COLO668 (cell line): ENCODE measurements at regions not wholly inside any gene's neighbourhood (a gene's known extent, or its start where the extent isn't known, plus 50 kb on each side); places are given as distances from the start of the nearest gene placed in this dataset.

ENCODE experiments used
- DNase-seq: peaks from one replicate; lab custom pipeline; 2025; ENCODE audit not compliant: unreplicated experiment; lab: John Stamatoyannopoulos, UW

DNA sequence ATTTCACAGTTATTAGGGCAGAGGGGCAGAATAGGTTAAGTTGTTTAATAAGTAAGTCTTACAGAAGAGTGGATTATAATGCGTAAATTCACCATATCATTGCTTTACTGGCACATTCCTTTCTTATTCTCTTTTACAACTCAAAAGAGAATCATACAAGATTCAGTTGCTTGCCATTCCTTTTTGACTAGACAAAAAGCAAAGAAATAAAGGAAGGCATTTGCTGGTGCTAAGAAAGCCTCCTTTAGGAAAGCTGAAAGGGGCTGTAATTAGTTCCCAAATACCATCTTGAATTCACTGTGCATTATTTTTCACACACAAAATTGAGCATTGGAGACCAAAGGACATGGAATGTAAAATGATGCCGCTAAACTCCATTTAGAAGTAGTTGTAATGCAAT, 499.3 kb downstream of the NXPH1 start:
- DNase-seq: no peak

DNA sequence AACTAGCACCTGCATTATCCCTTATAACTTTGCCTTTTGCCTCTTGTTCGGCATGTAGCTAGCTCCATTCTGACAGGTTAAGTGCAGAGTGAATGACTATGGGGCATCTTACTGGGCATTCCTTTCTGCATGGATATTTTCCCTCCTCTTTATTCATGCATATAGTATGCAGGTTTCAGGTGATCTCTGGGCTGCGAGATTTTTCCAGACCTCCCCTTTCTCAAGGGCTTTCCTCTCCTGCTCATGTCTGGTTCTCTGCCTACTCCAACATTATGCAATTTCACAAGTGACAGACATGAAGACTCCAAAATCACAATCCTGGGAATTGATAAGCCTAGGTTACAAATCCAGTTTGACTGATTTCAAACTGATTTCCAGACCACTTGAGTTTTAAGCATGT, 503.8 kb downstream of the NXPH1 start:
- no peak for DNase-seq

DNA sequence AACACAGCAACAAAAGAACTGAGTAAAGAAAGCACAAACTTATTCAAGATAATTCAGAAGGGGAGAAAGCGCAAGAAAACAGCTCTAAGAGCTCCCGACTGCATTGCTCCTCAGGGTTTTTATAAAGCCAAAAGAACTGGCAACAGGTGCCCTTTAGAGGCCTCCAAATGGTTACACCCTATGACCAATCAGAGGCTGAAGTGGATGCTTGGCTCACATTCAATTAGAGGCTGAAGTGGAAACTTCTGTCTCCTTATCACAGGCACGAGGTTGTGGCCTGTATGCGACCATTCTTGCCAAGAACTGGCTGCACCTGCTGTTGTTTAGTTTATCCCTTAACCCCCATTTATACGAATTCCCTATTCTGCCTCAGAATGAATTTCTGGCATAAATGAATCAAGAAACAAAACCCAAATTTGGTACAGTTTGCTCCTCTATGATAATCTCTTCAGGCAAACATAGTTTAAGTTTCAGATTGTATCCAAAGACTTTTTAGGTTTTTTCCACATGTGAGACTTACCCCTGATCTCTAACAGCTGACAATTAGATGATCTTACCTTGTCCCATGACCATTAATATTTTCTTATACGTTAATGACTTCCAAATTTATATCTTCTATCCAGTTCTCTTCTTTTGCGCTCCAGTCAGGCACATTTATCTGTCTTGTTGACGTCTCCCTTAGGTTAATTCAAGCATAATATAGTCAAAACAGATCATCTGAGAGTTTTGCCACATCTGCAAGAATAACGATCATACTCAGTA, 504.8 kb downstream of the NXPH1 start:
- no peak for DNase-seq

DNA sequence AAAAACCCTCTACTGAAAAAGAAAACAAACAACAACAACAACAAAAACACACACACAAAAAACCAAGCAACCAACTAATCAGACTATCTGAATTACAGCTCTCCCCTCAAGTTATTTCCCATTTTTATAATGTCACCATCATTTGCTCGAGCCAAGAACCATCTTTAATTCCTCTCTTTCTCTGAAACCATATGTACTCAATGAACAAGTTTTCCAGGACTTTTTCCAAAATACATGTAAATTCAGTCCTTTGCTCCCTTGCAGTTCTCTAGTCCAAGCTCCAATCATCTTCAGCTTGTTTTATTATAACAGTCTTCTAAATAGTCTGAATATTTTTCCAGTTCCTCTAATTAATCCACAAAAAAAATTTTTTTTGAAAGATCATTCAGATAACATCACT, 506.0 kb downstream of the NXPH1 start:
- no peak for DNase-seq

DNA sequence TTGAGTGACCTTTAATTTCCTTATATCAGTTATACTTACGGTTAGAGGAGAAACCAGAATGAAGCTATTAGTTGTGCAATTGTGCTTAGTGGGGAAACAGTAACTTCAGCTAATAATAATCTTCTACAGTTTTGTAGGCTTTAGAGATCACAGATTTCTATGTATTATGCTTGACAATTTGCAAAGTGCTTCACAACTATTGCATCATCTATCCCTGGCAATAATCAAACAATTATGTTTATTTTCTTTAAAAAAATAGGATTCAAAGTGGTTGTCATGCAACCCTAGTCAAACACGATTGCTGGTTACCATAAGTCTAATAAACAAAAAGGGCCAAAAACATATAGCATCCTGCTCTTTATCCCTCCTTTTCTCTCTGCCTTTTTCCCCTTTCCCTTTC, 530.3 kb downstream of the NXPH1 start:
- no peak for DNase-seq

DNA sequence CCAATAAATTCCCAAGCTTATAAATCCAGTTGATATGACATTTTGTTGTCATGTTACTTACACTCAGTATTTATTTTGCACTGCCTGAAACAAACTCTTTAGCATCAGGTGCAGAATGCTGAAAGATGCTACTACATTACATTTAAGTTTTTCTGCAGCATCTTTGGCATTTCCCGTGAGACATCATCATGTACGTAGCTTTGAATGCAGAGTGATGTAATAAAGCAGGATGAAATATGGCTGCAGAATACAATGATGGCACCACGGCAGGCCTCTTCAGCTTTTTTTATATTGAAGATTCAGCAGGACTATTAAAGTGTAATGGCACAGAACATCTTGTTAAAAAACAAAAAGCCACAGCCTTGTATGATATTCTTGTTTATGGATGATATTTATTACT, 531.8 kb downstream of the NXPH1 start:
- no peak for DNase-seq

DNA sequence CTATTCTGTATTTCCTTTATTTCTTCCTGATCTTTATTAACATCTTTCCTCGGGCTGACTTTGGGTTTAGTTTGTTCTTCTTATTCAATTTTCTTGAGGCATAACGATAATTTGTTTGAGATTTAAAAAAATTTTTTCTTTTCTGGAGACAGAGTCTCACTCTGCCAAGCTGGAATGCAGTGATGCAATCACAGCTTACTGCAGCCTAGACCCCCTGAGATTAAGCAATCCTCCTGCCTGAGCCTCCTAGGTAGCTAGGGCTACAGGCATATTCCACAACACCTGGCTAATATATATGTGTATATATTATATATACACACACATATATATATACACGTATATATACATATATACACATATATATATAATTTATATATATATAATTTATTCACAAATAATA, 540.2 kb downstream of the NXPH1 start:
- no peak for DNase-seq

DNA sequence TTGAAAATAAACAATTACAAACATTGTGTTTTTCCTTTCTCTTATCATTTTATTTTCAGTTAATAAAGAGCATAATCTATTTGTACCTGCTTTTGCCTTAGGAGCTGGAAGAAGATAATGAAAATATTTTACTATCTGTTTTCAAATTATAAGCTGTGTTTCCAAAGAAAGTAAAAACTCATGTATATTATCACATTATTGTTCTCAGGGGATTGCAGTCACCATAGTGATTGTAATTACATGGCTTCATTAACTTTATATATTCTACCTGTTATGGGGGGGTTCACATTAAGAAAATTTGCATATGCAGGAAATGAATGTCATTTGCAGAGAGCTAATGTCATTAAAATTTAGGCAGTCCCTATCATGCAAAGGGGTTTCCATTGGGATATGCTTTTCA, 542.3 kb downstream of the NXPH1 start:
- DNase-seq: no peak

DNA sequence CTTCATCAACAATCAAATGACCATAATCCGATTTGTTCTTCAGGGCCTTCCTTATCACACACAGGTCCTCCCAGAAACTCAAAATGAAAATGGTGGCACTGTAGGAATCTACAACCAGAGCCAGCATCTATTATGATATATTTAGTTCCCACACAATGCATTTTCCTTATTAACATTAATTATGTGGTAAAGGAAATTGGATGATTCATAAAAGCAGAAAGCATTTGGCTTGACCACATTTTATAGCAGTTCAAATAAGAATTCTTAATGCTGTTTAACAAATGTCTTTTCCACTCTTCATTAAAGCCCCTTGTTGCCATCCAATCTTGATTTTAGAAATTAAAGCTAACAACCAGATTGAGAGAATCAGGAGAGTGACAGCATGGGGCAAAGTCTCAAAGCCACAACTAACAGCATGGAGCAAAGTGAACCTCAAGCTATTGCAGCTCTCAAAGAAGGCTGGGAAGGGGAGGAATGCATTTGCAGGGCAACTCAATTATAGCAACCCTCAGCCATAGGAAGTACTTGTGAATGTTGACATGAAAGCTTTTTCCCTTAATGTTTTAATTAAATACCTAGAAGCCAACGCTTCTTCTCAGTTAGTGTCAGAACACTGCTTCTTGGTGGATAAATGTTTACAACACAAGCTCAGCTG, 549.1 kb downstream of the NXPH1 start:
- no peak for DNase-seq

DNA sequence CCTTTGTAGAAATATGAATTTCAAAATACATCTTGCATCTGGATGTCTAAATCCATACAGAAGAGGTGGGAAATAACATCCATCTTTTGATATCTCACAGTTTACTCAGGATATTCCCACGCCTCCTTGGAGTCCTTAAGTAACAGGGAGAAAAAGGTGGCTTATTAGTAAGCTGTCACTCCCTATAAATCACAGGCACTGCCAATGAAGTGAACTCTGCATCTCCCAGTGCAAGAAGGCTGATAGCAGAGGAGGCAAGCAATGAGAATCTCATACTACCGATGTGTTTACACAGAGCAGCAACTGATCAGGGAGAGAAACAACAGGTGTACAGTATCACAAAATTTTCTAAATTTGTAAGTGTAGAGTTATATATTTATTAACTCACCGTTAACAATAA, 551.8 kb downstream of the NXPH1 start:
- DNase-seq: no peak

DNA sequence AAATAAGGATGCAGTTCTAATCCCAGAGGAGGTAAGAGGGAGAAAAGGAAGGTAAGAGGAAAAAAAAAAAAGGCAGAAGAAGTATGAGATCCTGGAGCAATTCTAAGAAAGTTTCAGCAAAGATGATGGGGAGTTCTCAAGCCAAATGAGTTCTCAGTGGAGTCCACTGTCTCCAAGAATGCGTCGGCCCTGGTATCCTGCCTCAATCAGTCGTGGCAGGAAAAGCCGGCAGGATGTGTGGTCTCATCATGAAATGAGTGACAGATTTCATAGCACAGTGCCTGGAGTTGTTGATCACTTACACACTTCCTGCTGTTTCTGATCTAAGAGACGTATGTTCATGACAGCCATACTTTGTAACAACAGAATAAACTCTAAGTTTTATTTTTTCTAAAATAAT, 554.9 kb downstream of the NXPH1 start:
- no peak for DNase-seq

DNA sequence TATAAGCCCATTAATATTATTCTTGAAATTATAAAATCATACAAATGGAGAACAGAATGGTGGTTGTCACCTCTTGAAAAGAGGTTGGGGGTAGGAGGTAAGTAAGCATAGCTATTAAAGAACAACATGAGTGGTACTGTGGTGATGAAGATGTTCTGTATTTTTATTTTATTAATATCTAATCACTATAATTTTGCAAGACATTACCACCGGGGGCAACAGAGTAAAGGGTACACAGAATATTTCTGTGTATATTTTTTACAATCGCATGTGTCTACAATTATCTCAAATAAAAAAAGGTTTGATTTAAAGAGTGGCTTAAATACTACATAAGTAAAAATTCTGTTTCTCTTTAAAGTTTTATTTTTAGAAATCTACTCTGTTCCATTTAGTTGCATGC, 557.8 kb downstream of the NXPH1 start:
- no peak for DNase-seq

DNA sequence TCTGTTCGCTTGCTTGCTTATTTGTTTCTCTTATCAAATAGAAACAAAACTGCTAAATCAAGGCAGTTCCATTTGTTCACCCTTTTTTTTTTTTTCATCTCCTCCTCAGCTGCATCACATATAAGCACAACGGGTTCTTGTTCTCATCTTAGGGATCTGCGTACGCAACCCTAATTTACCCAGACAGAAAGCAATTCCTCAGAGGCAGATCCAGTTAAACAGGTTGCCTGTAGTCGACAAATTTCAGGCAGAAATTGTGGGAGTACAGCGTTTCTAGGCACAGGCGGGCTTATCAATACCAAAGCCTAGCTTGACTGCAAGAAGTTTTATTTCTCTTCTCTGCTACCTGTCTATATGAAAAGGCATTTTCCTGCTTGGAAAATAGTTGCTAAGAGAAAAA, 565.4 kb downstream of the NXPH1 start:
- no peak for DNase-seq

DNA sequence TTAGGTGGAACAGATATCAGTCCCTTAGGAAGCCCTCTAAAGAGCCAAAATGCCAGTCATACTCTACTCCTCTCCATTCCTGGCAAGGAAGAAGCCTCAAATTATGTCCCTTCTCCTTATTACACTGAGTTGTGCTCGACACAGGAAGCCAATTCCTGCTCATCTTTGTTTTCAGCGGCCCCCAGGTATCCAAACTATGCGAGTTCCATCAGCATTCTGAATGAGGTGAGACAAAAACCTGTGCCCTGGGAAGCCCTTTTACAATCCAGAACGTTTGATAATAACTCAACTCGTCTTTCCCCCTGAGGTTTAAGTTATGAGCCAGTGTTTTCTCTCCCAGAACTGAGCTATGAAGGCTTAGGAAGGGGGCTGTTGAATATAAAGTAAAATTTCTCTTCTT, 580.5 kb downstream of the NXPH1 start:
- DNase-seq: no peak

DNA sequence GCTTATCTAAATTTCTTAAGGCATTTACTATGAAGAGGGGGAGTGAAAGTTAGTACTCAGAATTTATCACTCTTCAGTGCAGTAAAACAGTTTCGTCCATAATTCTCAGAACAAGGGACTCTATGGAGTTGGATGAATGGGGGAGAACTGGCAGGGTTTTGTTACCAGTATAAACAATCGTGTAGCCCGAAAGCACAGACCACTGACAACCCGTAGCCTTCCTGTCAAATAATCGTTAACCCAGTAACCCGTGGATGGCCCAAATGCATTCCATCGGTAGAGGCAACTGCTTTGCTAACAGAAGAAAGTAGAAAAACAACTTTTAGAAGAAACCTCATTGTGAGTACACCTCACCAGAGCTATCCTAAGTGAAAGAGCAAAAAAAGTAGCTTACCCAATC, 583.9 kb downstream of the NXPH1 start:
- DNase-seq: no peak

DNA sequence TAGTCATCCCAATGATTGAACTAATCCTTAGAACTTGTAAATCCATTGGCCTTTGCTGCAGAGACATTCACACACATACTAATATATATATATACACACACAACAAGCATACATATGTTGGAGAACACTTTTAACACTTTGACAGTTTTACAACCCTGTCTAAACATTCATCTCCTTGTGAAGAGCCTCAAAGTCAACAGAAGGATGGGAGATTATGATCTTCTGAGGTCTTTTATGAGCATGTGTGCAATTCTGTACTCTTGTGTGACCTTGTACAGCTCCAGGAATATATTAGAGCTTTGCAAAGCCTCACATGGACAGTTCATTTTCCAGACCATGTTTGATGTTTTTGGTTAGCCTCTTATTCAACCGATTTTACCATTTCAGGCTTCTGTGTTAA, 589.0 kb downstream of the NXPH1 start:
- DNase-seq: no peak

DNA sequence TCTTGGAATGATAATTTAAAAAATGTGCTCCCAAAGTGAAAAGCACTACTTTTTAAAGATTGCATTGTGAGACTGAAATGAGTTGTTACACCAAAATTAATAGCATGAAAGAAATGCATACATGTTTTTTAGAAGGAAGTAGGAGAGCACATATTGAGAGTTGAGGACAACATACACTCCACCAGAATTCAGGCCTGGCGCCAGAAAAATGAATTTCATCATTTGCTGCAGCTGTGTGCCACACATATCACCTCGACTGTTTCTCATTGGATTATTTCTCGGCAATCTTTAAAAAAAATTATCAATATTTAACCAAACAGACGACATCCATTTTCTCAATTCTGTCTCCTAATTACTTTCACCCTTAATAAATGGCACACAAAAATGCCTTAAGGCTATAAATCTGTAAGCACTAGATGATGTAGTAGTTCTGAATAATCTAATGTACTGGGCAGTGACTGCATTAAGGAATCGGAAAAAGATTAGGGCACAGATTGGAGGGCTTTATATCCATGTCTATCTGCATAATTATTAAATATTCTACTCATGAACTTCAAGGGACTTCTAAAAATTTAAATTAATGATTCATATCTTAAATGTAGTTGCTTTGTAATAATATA, 590.4 kb downstream of the NXPH1 start:
- DNase-seq: no peak

DNA sequence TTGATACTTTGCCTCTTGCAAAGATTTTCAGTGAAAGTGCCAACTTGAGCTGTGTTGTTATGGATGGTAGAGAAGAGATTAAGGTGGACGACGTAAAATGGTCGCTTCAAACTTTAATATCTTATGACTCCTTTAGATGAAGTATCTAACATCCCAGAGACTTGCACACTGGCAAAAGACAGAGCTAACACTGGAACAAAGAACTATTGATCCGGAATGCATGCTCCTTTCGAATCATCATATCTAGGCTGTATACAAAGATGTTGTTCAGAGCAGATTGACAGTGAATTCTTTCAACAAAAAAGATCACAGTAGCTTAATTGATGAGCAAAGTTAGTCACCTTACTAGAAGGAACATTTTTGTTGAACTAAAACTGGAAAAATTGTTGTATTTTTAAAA, 592.7 kb downstream of the NXPH1 start:
- no peak for DNase-seq

DNA sequence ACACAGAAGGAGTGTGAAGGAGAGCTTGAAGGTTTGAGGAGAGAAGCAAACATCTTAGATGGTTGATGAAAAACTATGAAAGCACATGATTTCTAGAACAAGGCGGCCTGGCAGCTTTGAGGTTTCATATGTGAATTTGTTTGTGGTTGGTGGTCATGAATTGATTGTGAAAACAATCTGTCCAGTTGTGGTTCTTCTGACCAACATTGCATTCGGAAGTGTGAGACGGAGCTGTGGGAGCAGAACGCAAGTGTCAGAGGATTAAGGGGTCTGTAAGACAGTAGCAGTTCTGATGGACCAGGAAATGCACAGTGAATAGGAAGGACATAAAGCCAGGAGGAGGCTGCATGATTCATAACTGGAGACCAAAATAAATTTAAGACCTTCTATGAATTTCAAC, 594.6 kb downstream of the NXPH1 start:
- DNase-seq: no peak

DNA sequence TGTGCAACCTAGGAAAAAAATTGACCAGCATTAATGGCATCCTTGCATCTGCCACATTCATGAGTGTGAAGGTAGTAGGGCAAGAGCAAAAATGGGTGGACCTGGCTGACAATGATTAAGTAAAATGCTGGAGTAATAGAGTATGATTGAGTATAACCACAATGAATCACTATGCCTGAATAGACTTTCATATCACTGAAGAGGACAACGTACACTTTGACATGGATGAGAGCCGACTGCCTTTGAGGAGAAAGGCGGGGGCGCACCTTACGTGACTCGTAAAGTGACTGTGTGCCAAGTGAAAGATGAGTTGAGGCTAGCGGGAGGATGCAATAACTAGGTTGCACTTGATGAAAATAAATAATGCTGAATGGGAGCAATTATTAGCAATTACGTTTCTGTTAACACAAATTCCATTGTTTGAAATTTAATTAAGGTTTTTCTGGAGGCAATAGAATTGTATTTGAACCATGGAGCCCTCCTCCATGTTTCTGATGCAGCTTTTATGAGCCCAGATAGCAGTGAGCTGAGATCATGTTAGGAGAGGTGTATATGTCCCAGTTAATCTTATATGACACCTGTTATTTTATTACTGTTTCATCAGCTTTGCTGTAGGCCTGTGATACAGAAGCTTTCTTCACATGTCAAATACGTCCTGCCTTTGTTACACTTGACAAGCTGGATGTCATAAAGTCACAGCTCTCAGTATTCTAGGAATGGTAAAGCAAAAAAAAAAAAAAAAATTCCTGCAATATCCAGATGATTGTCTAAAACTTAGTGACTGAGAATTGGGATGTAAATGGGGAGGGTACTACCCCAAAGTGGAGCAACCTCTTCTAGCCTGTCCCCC, 596.5 kb downstream of the NXPH1 start:
- DNase-seq: peak; percentile 26

DNA sequence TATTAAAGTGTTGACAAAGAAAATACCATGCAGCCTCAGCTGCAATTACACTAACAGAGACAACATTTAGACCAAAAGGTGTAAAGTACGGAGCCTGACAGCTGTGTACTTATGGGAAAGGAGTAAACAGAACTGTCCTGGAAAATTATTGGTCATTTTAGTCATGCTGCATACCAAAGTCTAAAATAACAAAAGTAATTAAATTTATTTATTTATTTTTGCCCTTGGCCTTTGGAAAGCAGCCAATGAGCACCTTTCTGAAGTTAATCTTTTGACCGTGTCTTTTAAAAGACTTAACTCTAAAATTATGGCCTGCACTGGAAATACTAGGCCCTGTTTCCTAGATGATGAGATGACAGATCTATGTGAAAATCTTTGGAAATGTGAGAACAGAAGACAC, 597.6 kb downstream of the NXPH1 start:
- DNase-seq: no peak

DNA sequence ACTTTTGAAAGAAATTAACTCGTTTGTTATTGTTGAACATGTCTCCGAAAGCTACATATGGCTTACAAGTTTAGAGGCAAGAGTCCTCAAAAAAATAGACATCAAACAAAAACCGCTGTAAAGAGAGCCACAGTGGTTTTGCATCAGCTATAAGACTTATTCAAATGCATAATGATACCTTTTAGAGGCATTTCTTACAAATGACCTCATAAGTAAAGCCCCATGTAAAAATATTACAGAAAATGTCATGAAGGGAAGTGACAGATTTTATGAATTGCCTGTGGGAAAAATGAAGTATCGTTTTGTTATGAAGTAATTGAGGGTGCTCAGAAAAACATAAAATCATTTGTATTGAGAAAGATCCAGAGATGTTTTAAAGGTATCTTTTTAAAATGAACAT, 598.0 kb downstream of the NXPH1 start:
- no peak for DNase-seq
